ENCODE measurements at regions not wholly inside any gene's neighbourhood (a gene's known extent, or its start where the extent isn't known, plus 50 kb on each side); places are given as distances from the start of the nearest gene placed in this dataset.

DNA sequence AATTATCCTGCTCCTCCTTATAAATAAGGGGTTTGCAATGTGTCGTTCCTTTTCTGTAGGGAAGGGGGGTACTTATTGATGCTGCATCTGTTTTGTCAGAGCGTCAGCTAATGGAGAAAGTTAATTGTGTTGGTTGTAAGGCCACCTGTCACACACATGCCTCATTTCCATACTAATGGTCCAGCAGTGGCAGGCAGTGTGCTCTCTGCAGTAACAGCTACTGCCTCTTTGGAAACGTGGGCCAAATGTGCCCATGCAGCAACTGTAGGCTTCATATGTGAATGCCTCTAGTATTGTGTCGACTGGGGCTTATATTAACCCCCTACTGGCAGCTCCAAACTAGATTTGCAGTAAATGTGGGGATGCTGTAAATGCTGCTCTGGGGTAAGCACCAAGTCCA is 56.3 kb upstream of the OLIG3 start:
- H3K9me3 ChIP-seq, result no peaks in the 10 kb centered on the region
- no peak overlapping the region for H3K27ac ChIP-seq (ENCODE audit: low read depth in 2 of 2, low read length in 1 of 2)
- no peak for DNase-seq
- H3K4me2 ChIP-seq, result no peak overlapping the region
- no peaks in the 10 kb centered on the region for H3F3A ChIP-seq (replicated peaks; ENCODE audit: insufficient read depth)
- no peak overlapping the region for H2AFZ ChIP-seq (ENCODE audit: low read depth)
- no peak overlapping the region for H3K4me3 ChIP-seq (ENCODE audit: low read depth in 2 of 2, low read length in 1 of 2)
- TF ChIP-seq, protein P1, sequence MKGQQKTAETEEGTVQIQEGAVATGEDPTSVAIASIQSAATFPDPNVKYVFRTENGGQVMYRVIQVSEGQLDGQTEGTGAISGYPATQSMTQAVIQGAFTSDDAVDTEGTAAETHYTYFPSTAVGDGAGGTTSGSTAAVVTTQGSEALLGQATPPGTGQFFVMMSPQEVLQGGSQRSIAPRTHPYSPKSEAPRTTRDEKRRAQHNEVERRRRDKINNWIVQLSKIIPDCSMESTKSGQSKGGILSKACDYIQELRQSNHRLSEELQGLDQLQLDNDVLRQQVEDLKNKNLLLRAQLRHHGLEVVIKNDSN (IDR thresholded peaks at IDR 0.05; ENCODE audit: borderline replicate concordance, low read depth), result no peak
- TF ChIP-seq NRF1 (IDR thresholded peaks at IDR 0.05; ENCODE audit: low read depth, low read length), result no peak
- TF ChIP-seq RCOR1 (IDR thresholded peaks at IDR 0.05; ENCODE audit: low read length), result no peak
- TF ChIP-seq FOXM1 (IDR thresholded peaks at IDR 0.05; ENCODE audit: low read depth), result no peak
- TF ChIP-seq TAF1 (IDR thresholded peaks at IDR 0.05; ENCODE audit: borderline replicate concordance, low read depth, low read length), result no peak
- TF ChIP-seq, protein P2, sequence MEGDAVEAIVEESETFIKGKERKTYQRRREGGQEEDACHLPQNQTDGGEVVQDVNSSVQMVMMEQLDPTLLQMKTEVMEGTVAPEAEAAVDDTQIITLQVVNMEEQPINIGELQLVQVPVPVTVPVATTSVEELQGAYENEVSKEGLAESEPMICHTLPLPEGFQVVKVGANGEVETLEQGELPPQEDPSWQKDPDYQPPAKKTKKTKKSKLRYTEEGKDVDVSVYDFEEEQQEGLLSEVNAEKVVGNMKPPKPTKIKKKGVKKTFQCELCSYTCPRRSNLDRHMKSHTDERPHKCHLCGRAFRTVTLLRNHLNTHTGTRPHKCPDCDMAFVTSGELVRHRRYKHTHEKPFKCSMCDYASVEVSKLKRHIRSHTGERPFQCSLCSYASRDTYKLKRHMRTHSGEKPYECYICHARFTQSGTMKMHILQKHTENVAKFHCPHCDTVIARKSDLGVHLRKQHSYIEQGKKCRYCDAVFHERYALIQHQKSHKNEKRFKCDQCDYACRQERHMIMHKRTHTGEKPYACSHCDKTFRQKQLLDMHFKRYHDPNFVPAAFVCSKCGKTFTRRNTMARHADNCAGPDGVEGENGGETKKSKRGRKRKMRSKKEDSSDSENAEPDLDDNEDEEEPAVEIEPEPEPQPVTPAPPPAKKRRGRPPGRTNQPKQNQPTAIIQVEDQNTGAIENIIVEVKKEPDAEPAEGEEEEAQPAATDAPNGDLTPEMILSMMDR (IDR thresholded peaks at IDR 0.05), result no peak
- TF ChIP-seq RFX5 (IDR thresholded peaks at IDR 0.05; ENCODE audit: low read length), result no peak
- no peak for TF ChIP-seq ELF1 (IDR thresholded peaks at IDR 0.05)
- TF ChIP-seq MEF2A (IDR thresholded peaks at IDR 0.05; ENCODE audit: borderline replicate concordance, low read depth), result no peak
- TF ChIP-seq, protein P3, sequence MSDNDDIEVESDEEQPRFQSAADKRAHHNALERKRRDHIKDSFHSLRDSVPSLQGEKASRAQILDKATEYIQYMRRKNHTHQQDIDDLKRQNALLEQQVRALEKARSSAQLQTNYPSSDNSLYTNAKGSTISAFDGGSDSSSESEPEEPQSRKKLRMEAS (IDR thresholded peaks at IDR 0.05; ENCODE audit: low read depth), result no peak
- TF ChIP-seq YY1 (IDR thresholded peaks at IDR 0.05; ENCODE audit: low read depth), result no peak
- TF ChIP-seq, protein P4, sequence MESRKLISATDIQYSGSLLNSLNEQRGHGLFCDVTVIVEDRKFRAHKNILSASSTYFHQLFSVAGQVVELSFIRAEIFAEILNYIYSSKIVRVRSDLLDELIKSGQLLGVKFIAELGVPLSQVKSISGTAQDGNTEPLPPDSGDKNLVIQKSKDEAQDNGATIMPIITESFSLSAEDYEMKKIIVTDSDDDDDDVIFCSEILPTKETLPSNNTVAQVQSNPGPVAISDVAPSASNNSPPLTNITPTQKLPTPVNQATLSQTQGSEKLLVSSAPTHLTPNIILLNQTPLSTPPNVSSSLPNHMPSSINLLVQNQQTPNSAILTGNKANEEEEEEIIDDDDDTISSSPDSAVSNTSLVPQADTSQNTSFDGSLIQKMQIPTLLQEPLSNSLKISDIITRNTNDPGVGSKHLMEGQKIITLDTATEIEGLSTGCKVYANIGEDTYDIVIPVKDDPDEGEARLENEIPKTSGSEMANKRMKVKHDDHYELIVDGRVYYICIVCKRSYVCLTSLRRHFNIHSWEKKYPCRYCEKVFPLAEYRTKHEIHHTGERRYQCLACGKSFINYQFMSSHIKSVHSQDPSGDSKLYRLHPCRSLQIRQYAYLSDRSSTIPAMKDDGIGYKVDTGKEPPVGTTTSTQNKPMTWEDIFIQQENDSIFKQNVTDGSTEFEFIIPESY (IDR thresholded peaks at IDR 0.05; ENCODE audit: borderline replicate concordance, low read depth), result no peak
- TF ChIP-seq TEAD4 (IDR thresholded peaks at IDR 0.05; ENCODE audit: borderline replicate concordance, insufficient read depth), result no peak
- TF ChIP-seq EP300 (IDR thresholded peaks at IDR 0.05; ENCODE audit: borderline replicate concordance in 1 of 2, low read depth in 1 of 2, low read length in 1 of 2), result no peak
- no peaks in the 10 kb centered on the region for H3K9me2 ChIP-seq
- ChIA-PET POLR2A (no interaction called here), CTCF (no interaction called here)
- 3% methylated on average over 3 of the region's 4 CpGs for WGBS (ENCODE audit: low lambda C conversion rate)
- no peaks in the 10 kb centered on the region for H3K36me3 ChIP-seq (replicated peaks in 1 of 2; ENCODE audit: control insufficient read depth in 1 of 2, insufficient read depth in 2 of 2, low read length in 1 of 2)
- H4K20me1 ChIP-seq (ENCODE audit: insufficient read depth), result no peaks in the 10 kb centered on the region
- no peaks in the 10 kb centered on the region for H3K4me1 ChIP-seq (ENCODE audit: control insufficient read depth in 1 of 2, insufficient read depth in 2 of 2, low read depth in 1 of 2, low read length in 1 of 2)
- no peak overlapping the region for H3K9ac ChIP-seq
- H3K79me2 ChIP-seq (ENCODE audit: insufficient read depth), result no peaks in the 10 kb centered on the region
- H3K27me3 ChIP-seq (ENCODE audit: insufficient read depth), result no peaks in the 10 kb centered on the region

DNA sequence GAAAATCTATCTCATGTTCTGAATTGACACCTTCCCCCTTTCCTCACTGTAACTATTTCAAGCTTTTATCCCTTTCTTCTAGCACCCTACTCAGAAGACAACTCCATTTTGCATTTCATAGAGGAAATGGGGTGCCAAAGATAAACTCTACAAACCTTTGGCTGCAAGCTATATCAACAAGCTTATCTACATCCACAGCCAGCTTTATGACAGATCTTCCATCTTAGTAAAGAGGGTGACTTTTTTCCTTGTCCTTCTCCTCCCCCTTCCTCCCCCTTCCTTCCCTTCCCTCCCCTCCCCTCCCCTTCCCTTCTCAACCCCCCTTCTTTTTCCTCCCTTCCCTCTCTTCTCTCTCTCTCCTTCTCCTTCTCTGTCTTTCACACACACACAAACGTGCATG is 58.0 kb upstream of the OLIG3 start:
- no peak for DNase-seq
- Histone ChIP-seq H3K27me3 (ENCODE audit: insufficient read depth) (no peaks in the 10 kb centered on the region), H2AFZ (ENCODE audit: low read depth) (no peak overlapping the region), H3K4me3 (ENCODE audit: low read depth in 2 of 2, low read length in 1 of 2) (no peak overlapping the region), H3K4me1 (ENCODE audit: control insufficient read depth in 1 of 2, insufficient read depth in 2 of 2, low read depth in 1 of 2, low read length in 1 of 2) (no peaks in the 10 kb centered on the region), H3K9ac (no peak overlapping the region), H3K36me3 (replicated peaks in 1 of 2; ENCODE audit: control insufficient read depth in 1 of 2, insufficient read depth in 2 of 2, low read length in 1 of 2) (no peaks in the 10 kb centered on the region), H3K79me2 (ENCODE audit: insufficient read depth) (no peaks in the 10 kb centered on the region), H3K9me3 (no peaks in the 10 kb centered on the region), H3K27ac (ENCODE audit: low read depth in 2 of 2, low read length in 1 of 2) (no peak overlapping the region), H3F3A (replicated peaks; ENCODE audit: insufficient read depth) (no peaks in the 10 kb centered on the region), H3K9me2 (no peaks in the 10 kb centered on the region), H4K20me1 (ENCODE audit: insufficient read depth) (no peaks in the 10 kb centered on the region), H3K4me2 (no peak overlapping the region)
- ChIA-PET POLR2A (no interaction called here), CTCF (no interaction called here)
- WGBS (ENCODE audit: low lambda C conversion rate), result 11% methylated on average over 1 of the region's 1 CpG
- TF ChIP-seq NRF1 (IDR thresholded peaks at IDR 0.05; ENCODE audit: low read depth, low read length) (no peak), FOSL2 (IDR thresholded peaks at IDR 0.05; ENCODE audit: borderline replicate concordance, low read depth) (no peak), EZH2phosphoT487 (IDR thresholded peaks at IDR 0.05; ENCODE audit: borderline replicate concordance, low read depth) (no peak), MEF2A (IDR thresholded peaks at IDR 0.05; ENCODE audit: borderline replicate concordance, low read depth) (no peak), YY1 (IDR thresholded peaks at IDR 0.05; ENCODE audit: low read depth) (no peak), TEAD4 (IDR thresholded peaks at IDR 0.05; ENCODE audit: borderline replicate concordance, insufficient read depth) (no peak)
- TF ChIP-seq, protein P2 (IDR thresholded peaks at IDR 0.05), result no peak
- TF ChIP-seq, protein P5, sequence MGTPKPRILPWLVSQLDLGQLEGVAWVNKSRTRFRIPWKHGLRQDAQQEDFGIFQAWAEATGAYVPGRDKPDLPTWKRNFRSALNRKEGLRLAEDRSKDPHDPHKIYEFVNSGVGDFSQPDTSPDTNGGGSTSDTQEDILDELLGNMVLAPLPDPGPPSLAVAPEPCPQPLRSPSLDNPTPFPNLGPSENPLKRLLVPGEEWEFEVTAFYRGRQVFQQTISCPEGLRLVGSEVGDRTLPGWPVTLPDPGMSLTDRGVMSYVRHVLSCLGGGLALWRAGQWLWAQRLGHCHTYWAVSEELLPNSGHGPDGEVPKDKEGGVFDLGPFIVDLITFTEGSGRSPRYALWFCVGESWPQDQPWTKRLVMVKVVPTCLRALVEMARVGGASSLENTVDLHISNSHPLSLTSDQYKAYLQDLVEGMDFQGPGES (IDR thresholded peaks at IDR 0.05; ENCODE audit: low read depth, low read length), result no peak
- TF ChIP-seq, protein P1 (IDR thresholded peaks at IDR 0.05; ENCODE audit: borderline replicate concordance, low read depth), result no peak

All from SK-N-SH (cell line).